Ascending aorta (tissue), 2 donors: ENCODE measurements at regions not wholly inside any gene's neighbourhood (a gene's known extent, or its start where the extent isn't known, plus 50 kb on each side); places are given as distances from the start of the nearest gene placed in this dataset.

Experiments
- DNase-seq, 2 donors: peaks; one replicate each; pipeline ENCODE4 v3.0.0-alpha.2; 2019; ENCODE audit warnings: low spot score in 2 of 2
- H3K27ac ChIP-seq, 2 donors: fragments of 200-600 bp; sonication (generic); one replicate each; pipeline ENCODE4 v1.5.1; 2016 to 2017; ENCODE audit warnings: mild to moderate bottlenecking in 1 of 2
- H3K27me3 ChIP-seq: fragments of 200-600 bp; sonication (generic); one replicate; pipeline ENCODE4 v1.5.1; 2017
- H3K36me3 ChIP-seq, 2 donors: fragments of 200-600 bp; sonication (generic); one replicate each; pipeline ENCODE4 v1.5.1; 2016
- H3K4me1 ChIP-seq, 2 donors: fragments of 200-600 bp; sonication (generic); one replicate each; pipeline ENCODE4 v1.5.1; 2016 to 2017; ENCODE audit warnings: mild to moderate bottlenecking in 1 of 2
- H3K4me3 ChIP-seq, 2 donors: fragments of 200-600 bp; sonication (generic); one replicate each; pipeline ENCODE4 v1.5.1; 2016 to 2017; ENCODE audit warnings: mild to moderate bottlenecking in 1 of 2
- H3K9me3 ChIP-seq, 2 donors: fragments of 200-600 bp; sonication (generic); one replicate each; pipeline ENCODE4 v1.5.1; 2016
- CTCF ChIP-seq, 3 experiments: fragments of 200-600 bp in 2 of 3; fragments of 450-650 bp in 1 of 3; sonication (generic) in 2 of 3; IDR thresholded peaks; one replicate each; pipeline ENCODE4 v1.5.1; 2016 to 2019; ENCODE audit warnings: antibody characterized with exemption in 3 of 3, mild to moderate bottlenecking in 1 of 3, moderate library complexity in 1 of 3
- intact Hi-C: fragments of 100-400 bp; cut with DNase I; formaldehyde crosslinking; loops from one replicate; pipeline ENCODE4 v1.15.1; 2023

GRCh38 chr16:86198206-86199118 lies 299.5 kb downstream of the IRF8 start:
- Histone ChIP-seq H3K4me3 (no peak overlapping the region), H3K27me3 (peaks cover 3% of the 10 kb centered on the region), H3K27ac (no peak overlapping the region), H3K4me1 (no peaks in the 10 kb centered on the region), H3K36me3 (no peaks in the 10 kb centered on the region), H3K9me3 (no peaks in the 10 kb centered on the region)
- DNase-seq = no peak
- intact Hi-C loops = no loop called here
- TF ChIP-seq CTCF (IDR thresholded peaks at IDR 0.05) = no peak

GRCh38 chr16:86199182-86199581 lies 300.2 kb downstream of the IRF8 start:
- H3K36me3 ChIP-seq = no peaks in the 10 kb centered on the region
- H3K27ac ChIP-seq = no peak overlapping the region
- no peaks in the 10 kb centered on the region for H3K9me3 ChIP-seq
- H3K27me3 ChIP-seq = peaks cover 3% of the 10 kb centered on the region
- H3K4me3 ChIP-seq = no peak overlapping the region
- TF ChIP-seq CTCF (IDR thresholded peaks at IDR 0.05) = no peak
- no peaks in the 10 kb centered on the region for H3K4me1 ChIP-seq
- DNase-seq = no peak
- intact Hi-C loops = no loop called here

GRCh38 chr16:86199871-86200695 lies 301.1 kb downstream of the IRF8 start:
- intact Hi-C loops = no loop called here
- Histone ChIP-seq H3K27ac (no peak overlapping the region), H3K36me3 (no peaks in the 10 kb centered on the region), H3K4me1 (no peaks in the 10 kb centered on the region), H3K27me3 (peaks cover 3% of the 10 kb centered on the region), H3K9me3 (no peaks in the 10 kb centered on the region), H3K4me3 (no peak overlapping the region)
- DNase-seq = no peak
- no peak for TF ChIP-seq CTCF (IDR thresholded peaks at IDR 0.05)

GRCh38 chr16:86200722-86201121 lies 301.8 kb downstream of the IRF8 start:
- no peaks in the 10 kb centered on the region for H3K4me1 ChIP-seq
- no peaks in the 10 kb centered on the region for H3K9me3 ChIP-seq
- TF ChIP-seq CTCF (IDR thresholded peaks at IDR 0.05) = no peak
- DNase-seq = no peak
- no peak overlapping the region for H3K27ac ChIP-seq
- no peaks in the 10 kb centered on the region for H3K36me3 ChIP-seq
- intact Hi-C loops = no loop called here
- peaks cover 3% of the 10 kb centered on the region for H3K27me3 ChIP-seq
- H3K4me3 ChIP-seq = no peak overlapping the region

GRCh38 chr16:86201746-86202145 lies 302.8 kb downstream of the IRF8 start:
- Histone ChIP-seq H3K9me3 (no peaks in the 10 kb centered on the region), H3K36me3 (no peaks in the 10 kb centered on the region), H3K4me1 (no peaks in the 10 kb centered on the region), H3K27ac (no peak overlapping the region), H3K4me3 (no peak overlapping the region), H3K27me3 (peaks cover 3% of the 10 kb centered on the region)
- intact Hi-C loops = no loop called here
- no peak for TF ChIP-seq CTCF (IDR thresholded peaks at IDR 0.05)
- DNase-seq = no peak
